Panc1 (cell line): ENCODE measurements at regions not wholly inside any gene's neighbourhood (a gene's known extent, or its start where the extent isn't known, plus 50 kb on each side); places are given as distances from the start of the nearest gene placed in this dataset.

Experiments used
- CTCF ChIP-seq: fragments of 450-650 bp; IDR thresholded peaks from 2 replicates; pipeline ENCODE4 v1.5.1; 2017; ENCODE audit warnings: mild to moderate bottlenecking
- POLR2AphosphoS5 ChIP-seq: IDR thresholded peaks from 2 replicates; pipeline ENCODE4 v1.6.1; 2012; ENCODE audit warnings: mild to moderate bottlenecking, low read depth, low read length, moderate library complexity
- SIN3A ChIP-seq: IDR thresholded peaks from 2 replicates; pipeline ENCODE4 v1.6.1; 2012; ENCODE audit warnings: low read depth, mild to moderate bottlenecking, low read length, moderate library complexity, borderline replicate concordance; ENCODE audit not compliant: insufficient read depth
- TCF7L2 ChIP-seq: IDR thresholded peaks from 2 replicates; pipeline ENCODE4 v1.6.1; 2011; ENCODE audit warnings: mild to moderate bottlenecking, low read depth, low read length, inconsistent platforms
- TF ChIP-seq, protein P1 (sequence below), 2 experiments: IDR thresholded peaks; 2 replicates each; pipeline ENCODE4 v1.6.1; 2011 to 2012; ENCODE audit warnings: low read depth in 2 of 2, control low read depth in 1 of 2, low read length in 1 of 2, mild to moderate bottlenecking in 1 of 2, moderate library complexity in 1 of 2; ENCODE audit not compliant: insufficient read depth in 1 of 2

GRCh38 chr7:35521941-35522340 is 173.0 kb downstream of the HERPUD2 start:
- TF ChIP-seq CTCF (no peak), SIN3A (no peak), POLR2AphosphoS5 (no peak), TCF7L2 (no peak)
- TF ChIP-seq, protein P1, sequence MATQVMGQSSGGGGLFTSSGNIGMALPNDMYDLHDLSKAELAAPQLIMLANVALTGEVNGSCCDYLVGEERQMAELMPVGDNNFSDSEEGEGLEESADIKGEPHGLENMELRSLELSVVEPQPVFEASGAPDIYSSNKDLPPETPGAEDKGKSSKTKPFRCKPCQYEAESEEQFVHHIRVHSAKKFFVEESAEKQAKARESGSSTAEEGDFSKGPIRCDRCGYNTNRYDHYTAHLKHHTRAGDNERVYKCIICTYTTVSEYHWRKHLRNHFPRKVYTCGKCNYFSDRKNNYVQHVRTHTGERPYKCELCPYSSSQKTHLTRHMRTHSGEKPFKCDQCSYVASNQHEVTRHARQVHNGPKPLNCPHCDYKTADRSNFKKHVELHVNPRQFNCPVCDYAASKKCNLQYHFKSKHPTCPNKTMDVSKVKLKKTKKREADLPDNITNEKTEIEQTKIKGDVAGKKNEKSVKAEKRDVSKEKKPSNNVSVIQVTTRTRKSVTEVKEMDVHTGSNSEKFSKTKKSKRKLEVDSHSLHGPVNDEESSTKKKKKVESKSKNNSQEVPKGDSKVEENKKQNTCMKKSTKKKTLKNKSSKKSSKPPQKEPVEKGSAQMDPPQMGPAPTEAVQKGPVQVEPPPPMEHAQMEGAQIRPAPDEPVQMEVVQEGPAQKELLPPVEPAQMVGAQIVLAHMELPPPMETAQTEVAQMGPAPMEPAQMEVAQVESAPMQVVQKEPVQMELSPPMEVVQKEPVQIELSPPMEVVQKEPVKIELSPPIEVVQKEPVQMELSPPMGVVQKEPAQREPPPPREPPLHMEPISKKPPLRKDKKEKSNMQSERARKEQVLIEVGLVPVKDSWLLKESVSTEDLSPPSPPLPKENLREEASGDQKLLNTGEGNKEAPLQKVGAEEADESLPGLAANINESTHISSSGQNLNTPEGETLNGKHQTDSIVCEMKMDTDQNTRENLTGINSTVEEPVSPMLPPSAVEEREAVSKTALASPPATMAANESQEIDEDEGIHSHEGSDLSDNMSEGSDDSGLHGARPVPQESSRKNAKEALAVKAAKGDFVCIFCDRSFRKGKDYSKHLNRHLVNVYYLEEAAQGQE (IDR thresholded peaks at IDR 0.05; ENCODE audit: insufficient read depth in 1 of 2, low read depth in 2 of 2, low read length in 1 of 2): no peak
